ENCODE measurements at regions not wholly inside any gene's neighbourhood (a gene's known extent, or its start where the extent isn't known, plus 50 kb on each side); places are given as distances from the start of the nearest gene placed in this dataset.
"Not testable (repeated sequence)": the region's sequence is repeated elsewhere in the genome, so short reads cannot be mapped to it uniquely, and the experiment has no call there.

GRCh38 chr6:144479991-144480390, 194.9 kb downstream of the UTRN start:
- DNase-seq (ENCODE audit: low read depth in 1 of 2, low spot score in 1 of 2): no peak
- in situ Hi-C loops (cut with HindIII; ENCODE audit: low pct_unique_long_range_greater_than_20kb, low sequenced_read_pairs): no loop called here
- TF ChIP-seq JUND (IDR thresholded peaks at IDR 0.05; ENCODE audit: low read depth): no peak

- DNase-seq (ENCODE audit: low read depth in 1 of 2, low spot score in 1 of 2): no peak
- no peak for TF ChIP-seq JUND (IDR thresholded peaks at IDR 0.05; ENCODE audit: low read depth)
- in situ Hi-C loops (cut with HindIII; ENCODE audit: low pct_unique_long_range_greater_than_20kb, low sequenced_read_pairs): no loop called here
These were observed 195.3 kb downstream of the UTRN start for GRCh38 chr6:144480473-144480872.

- DNase-seq (ENCODE audit: low read depth in 1 of 2, low spot score in 1 of 2): no peak
- in situ Hi-C loops (cut with HindIII; ENCODE audit: low pct_unique_long_range_greater_than_20kb, low sequenced_read_pairs): no loop called here
- no peak for TF ChIP-seq JUND (IDR thresholded peaks at IDR 0.05; ENCODE audit: low read depth)
These were observed 196.4 kb downstream of the UTRN start for GRCh38 chr6:144481527-144481926.

DNA sequence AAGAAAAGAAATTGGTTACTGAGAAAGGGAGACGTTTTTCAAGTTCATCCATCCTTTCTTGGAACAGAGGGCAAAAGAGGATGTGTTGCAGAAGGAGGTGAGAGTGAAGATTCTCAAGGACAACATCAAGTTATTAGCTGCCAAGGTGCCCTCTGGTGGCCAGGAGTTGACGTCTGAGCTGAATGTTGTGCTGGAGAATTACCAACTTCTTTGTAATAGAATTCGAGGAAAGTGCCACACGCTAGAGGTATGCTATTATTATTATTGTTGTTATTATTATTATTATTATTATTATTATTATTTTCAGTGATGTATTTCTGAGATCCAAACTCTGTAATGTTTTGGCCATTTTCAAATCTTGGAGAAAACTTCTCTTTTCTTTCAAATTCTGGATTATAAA, 197.0 kb downstream of the UTRN start:
- in situ Hi-C loops (cut with HindIII; ENCODE audit: low pct_unique_long_range_greater_than_20kb, low sequenced_read_pairs): no loop called here
- peak; percentile 54 to 79 for DNase-seq (ENCODE audit: low read depth in 1 of 2, low spot score in 1 of 2)
- no peak for TF ChIP-seq JUND (IDR thresholded peaks at IDR 0.05; ENCODE audit: low read depth)

GRCh38 chr6:144485531-144485930, 200.4 kb downstream of the UTRN start:
- in situ Hi-C loops (cut with HindIII; ENCODE audit: low pct_unique_long_range_greater_than_20kb, low sequenced_read_pairs): no loop called here
- DNase-seq (ENCODE audit: low read depth in 1 of 2, low spot score in 1 of 2): no peak
- no peak for TF ChIP-seq JUND (IDR thresholded peaks at IDR 0.05; ENCODE audit: low read depth)

GRCh38 chr6:144488590-144488989, 203.5 kb downstream of the UTRN start:
- in situ Hi-C loops (cut with HindIII; ENCODE audit: low pct_unique_long_range_greater_than_20kb, low sequenced_read_pairs): no loop called here
- no peak for TF ChIP-seq JUND (IDR thresholded peaks at IDR 0.05; ENCODE audit: low read depth)
- no peak for DNase-seq (ENCODE audit: low read depth in 1 of 2, low spot score in 1 of 2)

DNA sequence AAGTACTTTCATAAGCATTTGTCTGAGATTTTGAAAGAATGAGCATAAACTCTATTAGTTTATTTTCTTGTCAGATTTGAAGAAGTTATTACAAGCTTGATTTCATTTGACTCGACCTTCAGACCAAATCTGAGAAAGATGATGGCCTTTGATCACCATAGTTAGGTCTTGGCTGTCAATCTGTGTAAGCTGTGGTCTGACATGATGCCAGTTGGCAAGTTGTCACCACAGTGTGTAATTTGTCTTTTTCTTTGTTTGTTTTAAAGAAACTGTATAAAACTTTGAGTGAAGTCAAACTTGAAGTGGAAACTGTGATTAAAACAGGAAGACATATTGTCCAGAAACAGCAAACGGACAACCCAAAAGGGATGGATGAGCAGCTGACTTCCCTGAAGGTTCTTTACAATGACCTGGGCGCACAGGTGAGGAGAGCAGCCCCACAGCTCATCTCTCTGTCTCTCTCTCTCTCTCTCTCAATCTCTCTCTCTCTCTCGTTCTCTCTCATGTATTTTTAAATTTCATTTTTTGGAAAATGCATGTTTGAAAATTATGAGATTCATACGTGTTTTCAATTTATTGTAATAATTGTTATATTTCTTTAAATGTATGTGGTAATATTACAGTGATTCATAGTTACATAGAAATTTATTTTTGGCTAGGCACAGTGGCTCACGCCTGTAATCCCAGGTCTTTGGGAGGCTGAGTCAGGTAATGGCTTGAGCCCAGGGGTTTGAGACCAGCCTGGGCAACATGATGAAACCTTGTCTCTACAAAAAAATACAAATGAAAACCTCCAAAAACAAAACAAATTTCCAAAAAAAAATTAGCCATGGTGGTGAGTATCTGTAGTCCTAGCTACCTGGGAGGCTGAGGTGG, 208.1 kb downstream of the UTRN start:
- in situ Hi-C loops (cut with HindIII; ENCODE audit: low pct_unique_long_range_greater_than_20kb, low sequenced_read_pairs): no loop called here
- TF ChIP-seq JUND (IDR thresholded peaks at IDR 0.05; ENCODE audit: low read depth): no peak
- no peak for DNase-seq (ENCODE audit: low read depth in 1 of 2, low spot score in 1 of 2)

DNA sequence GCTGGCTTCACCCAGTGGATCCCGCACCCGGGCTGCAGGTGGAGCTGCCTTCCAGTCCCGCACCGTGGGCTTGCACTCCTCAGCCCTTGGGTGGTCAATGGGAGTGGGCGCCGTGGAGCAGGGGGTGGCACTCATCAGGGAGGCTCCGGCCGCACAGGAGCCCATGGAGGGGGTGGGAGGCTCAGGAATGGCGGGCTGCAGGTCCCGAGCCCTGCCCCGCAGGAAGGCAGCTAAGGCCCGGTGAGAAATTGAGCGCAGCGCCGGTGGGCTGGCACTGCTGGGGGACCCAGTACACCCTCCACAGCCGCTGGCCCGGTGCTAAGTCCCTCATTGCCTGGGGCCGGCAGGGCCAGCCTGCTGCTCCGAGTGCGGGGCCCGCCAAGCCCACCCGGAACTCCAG, 209.9 kb downstream of the UTRN start:
- in situ Hi-C loops (cut with HindIII; ENCODE audit: low pct_unique_long_range_greater_than_20kb, low sequenced_read_pairs); DNase-seq (ENCODE audit: low read depth in 1 of 2, low spot score in 1 of 2): not testable (repeated sequence)

DNA sequence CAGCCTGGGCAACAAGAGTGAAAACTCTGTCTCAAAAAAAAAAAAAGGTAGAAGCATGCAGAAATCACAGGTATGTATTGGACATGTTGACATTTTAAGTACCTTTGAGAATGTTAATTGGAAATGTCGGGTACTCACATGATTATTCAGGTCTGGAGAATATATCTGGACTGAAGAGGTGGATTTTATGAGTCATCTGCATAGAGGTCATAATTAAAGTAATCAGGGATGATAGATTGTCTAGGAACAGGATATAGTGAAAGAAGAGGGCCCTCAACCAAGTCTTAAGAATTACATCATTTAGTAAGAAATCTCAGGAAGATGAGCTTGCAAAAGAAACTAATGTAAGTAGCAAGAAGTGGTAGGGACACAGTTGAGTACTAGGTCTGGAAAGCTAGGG, 212.5 kb downstream of the UTRN start:
- no peak for DNase-seq (ENCODE audit: low read depth in 1 of 2, low spot score in 1 of 2)
- TF ChIP-seq JUND (IDR thresholded peaks at IDR 0.05; ENCODE audit: low read depth): no peak
- in situ Hi-C loops (cut with HindIII; ENCODE audit: low pct_unique_long_range_greater_than_20kb, low sequenced_read_pairs): no loop called here

GRCh38 chr6:144500892-144501291, 215.8 kb downstream of the UTRN start:
- no peak for DNase-seq (ENCODE audit: low read depth in 1 of 2, low spot score in 1 of 2)
- in situ Hi-C loops (cut with HindIII; ENCODE audit: low pct_unique_long_range_greater_than_20kb, low sequenced_read_pairs): no loop called here
- TF ChIP-seq JUND (IDR thresholded peaks at IDR 0.05; ENCODE audit: low read depth): no peak

- DNase-seq (ENCODE audit: low read depth in 1 of 2, low spot score in 1 of 2); in situ Hi-C loops (cut with HindIII; ENCODE audit: low pct_unique_long_range_greater_than_20kb, low sequenced_read_pairs): not testable (repeated sequence)
These were observed 220.1 kb downstream of the UTRN start for GRCh38 chr6:144505214-144505613.

DNA sequence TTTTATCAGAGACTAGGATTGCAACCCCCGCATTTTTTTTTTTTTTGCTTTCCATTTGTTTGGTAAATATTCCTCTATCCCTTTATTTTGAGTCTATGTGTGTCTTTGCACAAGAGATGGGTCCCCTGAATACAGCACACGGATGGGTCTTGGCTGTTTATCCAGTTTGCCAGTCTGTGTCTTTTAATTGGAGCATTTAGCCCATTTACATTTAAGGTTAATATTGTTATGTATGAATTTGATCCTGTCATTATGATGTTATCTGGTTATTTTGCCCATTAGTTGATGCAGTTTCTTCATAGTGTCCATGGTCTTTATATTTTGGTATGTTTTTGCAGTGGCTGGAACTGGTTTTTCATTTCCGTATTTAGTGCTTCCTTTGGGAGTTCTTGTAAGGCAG, 220.9 kb downstream of the UTRN start:
- in situ Hi-C loops (cut with HindIII; ENCODE audit: low pct_unique_long_range_greater_than_20kb, low sequenced_read_pairs); DNase-seq (ENCODE audit: low read depth in 1 of 2, low spot score in 1 of 2): not testable (repeated sequence)

DNA sequence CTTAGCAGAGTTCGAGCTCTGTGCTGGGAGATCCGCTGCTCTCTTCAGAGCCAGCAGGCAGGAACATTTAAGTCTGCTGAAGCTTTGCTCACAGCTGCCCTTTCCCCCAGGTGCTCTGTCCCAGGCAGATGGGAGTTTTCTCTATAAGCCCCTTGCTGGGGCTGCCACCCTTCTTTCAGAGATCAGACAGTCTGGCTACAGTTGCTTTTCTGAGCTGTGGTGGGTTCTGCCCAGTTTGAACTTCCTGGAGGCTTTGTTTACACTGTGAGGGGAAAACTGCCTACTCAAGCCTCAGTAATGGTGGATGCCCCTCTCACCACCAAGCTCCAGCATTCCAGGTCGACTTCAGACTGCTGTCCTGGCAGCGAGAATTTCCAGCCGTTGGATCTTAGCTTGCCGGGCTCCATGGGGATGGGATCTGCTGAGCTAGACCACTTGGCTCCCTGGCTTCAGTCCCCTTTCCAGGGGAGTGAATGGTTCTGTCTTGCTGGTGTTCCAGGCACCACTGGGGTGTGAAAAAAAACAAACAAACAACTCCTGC, 222.7 kb downstream of the UTRN start:
- in situ Hi-C loops (cut with HindIII; ENCODE audit: low pct_unique_long_range_greater_than_20kb, low sequenced_read_pairs); DNase-seq (ENCODE audit: low read depth in 1 of 2, low spot score in 1 of 2): not testable (repeated sequence)

GRCh38 chr6:144510859-144511258, 225.7 kb downstream of the UTRN start:
- no peak for TF ChIP-seq JUND (IDR thresholded peaks at IDR 0.05; ENCODE audit: low read depth)
- in situ Hi-C loops (cut with HindIII; ENCODE audit: low pct_unique_long_range_greater_than_20kb, low sequenced_read_pairs): no loop called here
- DNase-seq (ENCODE audit: low read depth in 1 of 2, low spot score in 1 of 2): no peak

All from T47D (cell line).